SK-N-MC (cell line): ENCODE measurements at regions not wholly inside any gene's neighbourhood (a gene's known extent, or its start where the extent isn't known, plus 50 kb on each side); places are given as distances from the start of the nearest gene placed in this dataset.

Experiments used
- DNase-seq: peaks from one replicate; pipeline ENCODE4 v3.0.0-alpha.2; 2011; ENCODE audit warnings: low read depth, low spot score
- H3K27ac ChIP-seq: fragments of 200-600 bp; sonication (generic); 2 replicates; pipeline ENCODE4 v1.5.1; 2016; ENCODE audit warnings: mixed run types
- H3K36me3 ChIP-seq: fragments of 200-600 bp; sonication (generic); 2 replicates; pipeline ENCODE4 v1.6.1; 2017; ENCODE audit warnings: antibody characterized with exemption, low read length, mixed read lengths; ENCODE audit not compliant: insufficient read depth
- H3K4me3 ChIP-seq: fragments of 200-600 bp; sonication (generic); 2 replicates; pipeline ENCODE4 v1.5.1; 2016
- H3K9ac ChIP-seq: fragments of 200-600 bp; sonication (generic); 2 replicates; pipeline ENCODE4 v1.8.0; 2017; ENCODE audit warnings: mixed run types, mixed read lengths; ENCODE audit not compliant: insufficient read length
- H3K9me3 ChIP-seq: fragments of 200-600 bp; sonication (generic); 2 replicates; pipeline ENCODE4 v1.6.1; 2017; ENCODE audit warnings: low read depth, mild to moderate bottlenecking, antibody characterized with exemption, low read length, moderate library complexity, mixed read lengths
- EZH2 ChIP-seq: fragments of 200-600 bp; sonication (generic); IDR thresholded peaks from one replicate; pipeline ENCODE4 v1.6.1; 2017; ENCODE audit warnings: antibody characterized with exemption
- FOXP2 ChIP-seq: optimal IDR thresholded peaks from 2 replicates; pipeline ENCODE3; 2011; ENCODE audit warnings: mild to moderate bottlenecking, moderate library complexity; ENCODE audit not compliant: insufficient read depth; ENCODE audit errors: extremely low read length, control extremely low read depth
- POLR2AphosphoS5 ChIP-seq: IDR thresholded peaks from 2 replicates; pipeline ENCODE4 v1.6.1; 2012; ENCODE audit warnings: mild to moderate bottlenecking, low read depth, low read length, borderline replicate concordance

DNA sequence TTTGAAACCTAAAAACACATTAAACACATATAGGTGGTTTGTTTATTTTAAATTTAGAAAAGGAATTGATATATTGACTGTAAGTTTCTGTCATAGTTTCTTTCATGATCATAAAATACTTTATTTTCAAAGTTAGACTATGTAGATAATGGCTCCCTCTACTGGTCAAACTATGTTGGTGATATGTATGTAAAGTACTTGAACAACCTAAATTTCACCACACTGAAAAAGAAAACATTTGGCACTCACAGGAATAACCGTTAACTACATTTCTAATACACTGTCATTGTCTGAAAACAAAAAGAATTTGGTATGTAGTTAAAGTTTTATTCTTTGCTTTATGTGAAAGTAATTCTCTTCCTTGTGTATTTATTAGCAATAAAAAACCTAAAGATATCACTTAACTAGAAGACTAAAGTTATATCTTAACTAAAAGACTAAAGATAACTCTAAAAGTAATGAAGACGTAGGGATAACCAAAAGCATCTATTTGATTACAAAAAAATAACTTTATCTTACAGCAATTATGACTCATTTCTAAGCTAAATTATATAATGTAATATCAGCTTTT, 427.5 kb downstream of the VGLL3 start:
- TF ChIP-seq EZH2 (no peak), FOXP2 (no peak), POLR2AphosphoS5 (no peak)
- Histone ChIP-seq H3K27ac (no peak overlapping the region), H3K36me3 (no peaks in the 10 kb centered on the region), H3K9ac (peak overlapping the region; percentile 28), H3K9me3 (no peaks in the 10 kb centered on the region), H3K4me3 (no peak overlapping the region)
- peak; percentile 72 for DNase-seq

DNA sequence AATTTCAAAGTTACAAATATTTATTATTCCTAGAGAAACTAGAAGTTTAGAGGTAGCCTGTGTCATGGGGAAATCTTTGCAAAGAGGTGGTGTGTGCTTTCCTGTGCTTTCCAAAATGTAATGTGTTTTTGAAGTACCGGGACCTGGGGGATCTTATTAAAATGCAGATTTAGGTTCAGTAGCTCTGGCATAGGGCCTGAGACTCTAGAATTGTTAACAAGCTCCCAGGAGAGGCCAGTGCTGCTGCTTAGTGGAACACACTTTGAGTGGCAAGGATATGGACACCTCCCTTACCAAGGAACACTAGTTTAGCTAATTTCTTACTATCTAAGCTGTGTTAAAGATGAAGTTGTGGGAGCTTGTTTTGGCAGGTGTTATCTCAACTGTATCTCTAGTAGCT, 428.9 kb downstream of the VGLL3 start:
- Histone ChIP-seq H3K9me3 (no peaks in the 10 kb centered on the region), H3K9ac (no peak overlapping the region), H3K4me3 (no peak overlapping the region), H3K27ac (no peak overlapping the region), H3K36me3 (no peaks in the 10 kb centered on the region)
- DNase-seq, result no peak
- TF ChIP-seq POLR2AphosphoS5 (no peak), FOXP2 (no peak), EZH2 (no peak)

DNA sequence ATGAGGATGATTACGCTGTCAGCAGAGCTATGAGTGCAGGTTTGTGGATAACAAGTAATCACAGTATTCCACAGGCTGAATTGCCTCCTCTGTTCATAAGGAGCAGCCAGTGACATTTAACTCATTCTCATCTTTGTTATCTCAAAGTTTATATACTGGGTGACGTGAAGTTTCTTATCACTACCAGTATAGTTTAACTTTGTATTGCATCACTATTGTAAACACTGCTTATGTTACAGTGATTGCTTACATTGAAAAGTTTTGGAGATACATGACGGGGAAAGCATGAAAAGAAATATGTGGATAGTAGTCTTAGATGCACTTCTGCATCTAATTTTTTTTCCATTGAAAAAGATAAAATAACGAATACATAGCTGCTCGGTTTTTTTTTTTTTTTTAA, 429.7 kb downstream of the VGLL3 start:
- H3K9ac ChIP-seq, result no peak overlapping the region
- H3K4me3 ChIP-seq, result no peak overlapping the region
- no peak for DNase-seq
- no peak for TF ChIP-seq FOXP2
- no peak for TF ChIP-seq POLR2AphosphoS5
- no peak for TF ChIP-seq EZH2
- no peaks in the 10 kb centered on the region for H3K9me3 ChIP-seq
- H3K27ac ChIP-seq, result no peak overlapping the region
- no peaks in the 10 kb centered on the region for H3K36me3 ChIP-seq

GRCh38 chr3:86554383-86554782, 436.6 kb downstream of the VGLL3 start:
- Histone ChIP-seq H3K9me3 (no peaks in the 10 kb centered on the region), H3K4me3 (no peak overlapping the region), H3K9ac (no peak overlapping the region), H3K36me3 (no peaks in the 10 kb centered on the region), H3K27ac (no peak overlapping the region)
- no peak for TF ChIP-seq FOXP2
- no peak for TF ChIP-seq POLR2AphosphoS5
- TF ChIP-seq EZH2, result no peak
- no peak for DNase-seq

- no peak for TF ChIP-seq EZH2
- TF ChIP-seq POLR2AphosphoS5, result no peak
- no peak for TF ChIP-seq FOXP2
- DNase-seq, result no peak
- Histone ChIP-seq H3K9ac (no peak overlapping the region), H3K9me3 (no peaks in the 10 kb centered on the region), H3K36me3 (no peaks in the 10 kb centered on the region), H3K27ac (no peak overlapping the region), H3K4me3 (no peak overlapping the region)
These were observed 443.3 kb downstream of the VGLL3 start for GRCh38 chr3:86547692-86548091.

DNA sequence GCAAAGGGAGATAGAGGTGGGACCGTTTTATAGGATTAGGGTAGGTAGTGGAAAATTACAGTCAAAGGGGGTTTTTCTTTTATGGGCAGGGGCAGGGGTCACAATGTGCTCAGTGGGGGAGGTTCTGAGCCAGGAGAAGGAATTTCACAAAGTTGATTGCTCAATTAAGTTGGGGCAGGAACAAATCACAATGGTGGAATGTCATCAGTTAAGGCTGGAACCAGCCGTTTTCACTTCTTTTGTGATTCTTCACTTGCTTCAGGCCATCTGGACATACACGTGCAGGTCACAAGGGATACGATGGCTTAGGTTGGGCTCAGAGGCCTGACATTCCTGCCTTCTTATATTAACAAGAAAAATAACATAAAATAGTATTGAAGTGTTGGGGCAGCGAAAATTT, 453.8 kb downstream of the VGLL3 start:
- TF ChIP-seq POLR2AphosphoS5, result no peak
- TF ChIP-seq EZH2, result no peak
- no peak for TF ChIP-seq FOXP2
- Histone ChIP-seq H3K9ac (no peak overlapping the region), H3K9me3 (no peaks in the 10 kb centered on the region), H3K36me3 (no peaks in the 10 kb centered on the region), H3K4me3 (no peak overlapping the region), H3K27ac (no peak overlapping the region)
- DNase-seq, result no peak

DNA sequence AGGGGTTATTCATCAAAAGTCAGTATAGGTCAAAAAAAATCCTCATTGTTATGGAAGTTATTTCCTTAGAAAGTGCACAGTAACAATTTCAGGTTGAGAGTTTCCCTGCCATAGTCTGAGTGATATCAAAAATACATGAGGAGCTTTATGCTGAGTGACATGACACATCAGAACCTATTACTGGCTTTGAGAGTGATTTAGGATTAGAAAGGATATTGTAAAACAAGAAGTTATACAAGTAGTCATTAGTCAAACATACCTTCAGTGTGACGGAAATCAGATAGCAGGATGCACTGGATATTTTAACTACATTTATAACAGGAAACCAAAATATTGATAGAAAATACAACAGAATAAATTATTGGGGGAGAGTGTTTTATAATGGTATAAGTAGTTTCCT, 471.1 kb downstream of the VGLL3 start:
- TF ChIP-seq POLR2AphosphoS5, result no peak
- TF ChIP-seq FOXP2, result no peak
- no peak for TF ChIP-seq EZH2
- DNase-seq, result no peak

DNA sequence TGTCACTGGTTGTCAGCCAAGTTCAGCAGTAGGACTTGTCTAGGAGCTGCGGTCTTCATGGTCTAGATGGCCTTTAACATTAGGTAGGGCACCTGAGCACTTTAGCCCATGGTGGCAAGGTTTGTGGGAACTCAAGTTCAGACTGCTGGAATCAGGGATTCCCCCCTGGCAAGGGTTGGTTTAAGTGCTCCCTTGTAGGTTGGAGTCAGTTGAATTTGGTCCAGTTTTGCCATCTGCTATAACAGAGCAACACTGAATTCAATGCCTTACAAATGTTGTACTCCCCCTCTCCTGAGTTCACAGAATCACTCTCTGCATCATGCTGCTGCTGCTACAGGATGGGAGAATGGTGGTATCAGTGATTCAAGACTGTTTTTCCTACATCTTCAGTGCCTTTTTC, 509.3 kb downstream of the VGLL3 start:
- Histone ChIP-seq H3K27ac (no peak overlapping the region), H3K9ac (no peak overlapping the region), H3K4me3 (no peak overlapping the region), H3K36me3 (no peaks in the 10 kb centered on the region), H3K9me3 (no peaks in the 10 kb centered on the region; the same call in 1 of the 2 replicates)
- DNase-seq, result no peak
- TF ChIP-seq POLR2AphosphoS5, result no peak
- TF ChIP-seq FOXP2, result no peak

More for the DNA sequence above, 471.1 kb downstream of the VGLL3 start:
- no peaks in the 10 kb centered on the region for H3K36me3 ChIP-seq
- no peaks in the 10 kb centered on the region for H3K9me3 ChIP-seq
- H3K9ac ChIP-seq, result no peak overlapping the region
- no peak overlapping the region for H3K27ac ChIP-seq
- no peak overlapping the region for H3K4me3 ChIP-seq

GRCh38 chr3:86481031-86481430, 509.9 kb downstream of the VGLL3 start:
- H3K9ac ChIP-seq, result no peak overlapping the region
- no peaks in the 10 kb centered on the region for H3K36me3 ChIP-seq
- TF ChIP-seq EZH2 (no peak), FOXP2 (no peak), POLR2AphosphoS5 (no peak)
- no peak overlapping the region for H3K27ac ChIP-seq
- no peaks in the 10 kb centered on the region; the same call in 1 of the 2 replicates for H3K9me3 ChIP-seq
- no peak overlapping the region for H3K4me3 ChIP-seq
- DNase-seq, result no peak
